ENCODE measurements at regions not wholly inside any gene's neighbourhood (a gene's known extent, or its start where the extent isn't known, plus 50 kb on each side); places are given as distances from the start of the nearest gene placed in this dataset.

DNA sequence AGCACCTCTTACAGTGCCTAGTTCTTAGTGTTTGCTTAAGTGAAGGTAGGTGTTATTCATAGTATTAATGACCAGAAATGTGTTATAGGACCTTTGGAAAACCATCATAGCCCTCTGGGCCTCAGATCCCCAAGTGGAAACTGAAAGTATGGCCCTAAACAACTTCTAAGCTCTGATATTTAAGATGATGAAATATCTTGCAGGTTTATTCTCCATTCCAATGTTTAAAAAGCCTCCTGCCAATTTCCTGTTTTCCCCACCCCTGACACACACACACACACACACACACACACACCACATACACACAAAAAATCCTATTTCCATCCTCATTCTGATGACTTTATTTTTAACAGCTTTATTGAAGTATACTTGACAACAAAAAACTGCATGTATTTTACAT, 108.2 kb downstream of the DIRAS3 start:
- TF ChIP-seq, protein P1, sequence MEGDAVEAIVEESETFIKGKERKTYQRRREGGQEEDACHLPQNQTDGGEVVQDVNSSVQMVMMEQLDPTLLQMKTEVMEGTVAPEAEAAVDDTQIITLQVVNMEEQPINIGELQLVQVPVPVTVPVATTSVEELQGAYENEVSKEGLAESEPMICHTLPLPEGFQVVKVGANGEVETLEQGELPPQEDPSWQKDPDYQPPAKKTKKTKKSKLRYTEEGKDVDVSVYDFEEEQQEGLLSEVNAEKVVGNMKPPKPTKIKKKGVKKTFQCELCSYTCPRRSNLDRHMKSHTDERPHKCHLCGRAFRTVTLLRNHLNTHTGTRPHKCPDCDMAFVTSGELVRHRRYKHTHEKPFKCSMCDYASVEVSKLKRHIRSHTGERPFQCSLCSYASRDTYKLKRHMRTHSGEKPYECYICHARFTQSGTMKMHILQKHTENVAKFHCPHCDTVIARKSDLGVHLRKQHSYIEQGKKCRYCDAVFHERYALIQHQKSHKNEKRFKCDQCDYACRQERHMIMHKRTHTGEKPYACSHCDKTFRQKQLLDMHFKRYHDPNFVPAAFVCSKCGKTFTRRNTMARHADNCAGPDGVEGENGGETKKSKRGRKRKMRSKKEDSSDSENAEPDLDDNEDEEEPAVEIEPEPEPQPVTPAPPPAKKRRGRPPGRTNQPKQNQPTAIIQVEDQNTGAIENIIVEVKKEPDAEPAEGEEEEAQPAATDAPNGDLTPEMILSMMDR (conservative IDR thresholded peaks at IDR 0.05): no peak
- no peak for TF ChIP-seq ZFX (IDR thresholded peaks at IDR 0.05)
